ENCODE measurements at regions not wholly inside any gene's neighbourhood (a gene's known extent, or its start where the extent isn't known, plus 50 kb on each side); places are given as distances from the start of the nearest gene placed in this dataset.
A peak's percentile ranks its signal among the peaks of the same experiment; 100 is the strongest.

- peak in 6 of 9 donors; percentile 37 to 68 (median 54) for DNase-seq (ENCODE audit: low read depth in 6 of 9, low spot score in 9 of 9)
- no peaks in the 10 kb centered on the region for H3K4me1 ChIP-seq (ENCODE audit: control insufficient read depth in 2 of 2, insufficient read depth in 2 of 2, low read length in 2 of 2)
- WGBS: 4% methylated on average over 5 of the region's 5 CpGs
Observed at GRCh38 chr9:87324613-87325194, 173.0 kb upstream of the DAPK1 start.

GRCh38 chr9:87327575-87328125 is 170.0 kb upstream of the DAPK1 start:
- no peak overlapping the region for H3K27ac ChIP-seq (ENCODE audit: low read depth in 1 of 2, low read length in 1 of 2)
- no peaks in the 10 kb centered on the region for H3K36me3 ChIP-seq (ENCODE audit: control insufficient read depth in 2 of 2, insufficient read depth in 2 of 2, low read length in 1 of 2)
- whole genome bisulfite sequencing: 95% methylated on average over 3 of the region's 3 CpGs
- H3K4me1 ChIP-seq (ENCODE audit: control insufficient read depth in 2 of 2, insufficient read depth in 2 of 2, low read length in 2 of 2): no peaks in the 10 kb centered on the region
- H3K9me3 ChIP-seq (ENCODE audit: control insufficient read depth in 2 of 2, insufficient read depth in 1 of 2, low read length in 1 of 2): no peaks in the 10 kb centered on the region
- H3K4me3 ChIP-seq (ENCODE audit: low read length in 2 of 2): no peak overlapping the region
- peaks cover 0 to 2% of the 10 kb centered on the region in 2 donors for H3K27me3 ChIP-seq (ENCODE audit: control insufficient read depth in 2 of 2, insufficient read depth in 1 of 2, low read length in 1 of 2)
- no peak for DNase-seq (ENCODE audit: low read depth in 6 of 9, low spot score in 9 of 9)

More at GRCh38 chr9:87324613-87325194, 173.0 kb upstream of the DAPK1 start:
- no peaks in the 10 kb centered on the region for H3K9me3 ChIP-seq (ENCODE audit: control insufficient read depth in 2 of 2, insufficient read depth in 1 of 2, low read length in 1 of 2)
- H3K4me3 ChIP-seq (ENCODE audit: low read length in 2 of 2): no peak overlapping the region
- H3K27me3 ChIP-seq (ENCODE audit: control insufficient read depth in 2 of 2, insufficient read depth in 1 of 2, low read length in 1 of 2): peaks cover 0 to 2% of the 10 kb centered on the region in 2 donors
- no peaks in the 10 kb centered on the region for H3K36me3 ChIP-seq (ENCODE audit: control insufficient read depth in 2 of 2, insufficient read depth in 2 of 2, low read length in 1 of 2)
- H3K27ac ChIP-seq (ENCODE audit: low read depth in 1 of 2, low read length in 1 of 2): no peak overlapping the region

- H3K27me3 ChIP-seq (ENCODE audit: control insufficient read depth in 2 of 2, insufficient read depth in 1 of 2, low read length in 1 of 2): peaks cover 6 to 12% of the 10 kb centered on the region in 2 donors
- no peak for DNase-seq (ENCODE audit: low read depth in 6 of 9, low spot score in 9 of 9)
- no peak overlapping the region for H3K27ac ChIP-seq (ENCODE audit: low read depth in 1 of 2, low read length in 1 of 2)
- no peaks in the 10 kb centered on the region for H3K36me3 ChIP-seq (ENCODE audit: control insufficient read depth in 2 of 2, insufficient read depth in 2 of 2, low read length in 1 of 2)
- WGBS: 97% methylated on average over 6 of the region's 6 CpGs
- peaks cover 2 to 14% of the 10 kb centered on the region in 2 donors for H3K4me1 ChIP-seq (ENCODE audit: control insufficient read depth in 2 of 2, insufficient read depth in 2 of 2, low read length in 2 of 2)
- H3K4me3 ChIP-seq (ENCODE audit: low read length in 2 of 2): no peak overlapping the region
- no peaks in the 10 kb centered on the region for H3K9me3 ChIP-seq (ENCODE audit: control insufficient read depth in 2 of 2, insufficient read depth in 1 of 2, low read length in 1 of 2)
Observed at GRCh38 chr9:87333802-87334201, 163.9 kb upstream of the DAPK1 start.

- no peaks in the 10 kb centered on the region for H3K9me3 ChIP-seq (ENCODE audit: control insufficient read depth in 2 of 2, insufficient read depth in 1 of 2, low read length in 1 of 2)
- H3K27ac ChIP-seq (ENCODE audit: low read depth in 1 of 2, low read length in 1 of 2): no peak overlapping the region
- WGBS: 97% methylated on average over 3 of the region's 3 CpGs
- H3K4me3 ChIP-seq (ENCODE audit: low read length in 2 of 2): no peak overlapping the region
- H3K4me1 ChIP-seq (ENCODE audit: control insufficient read depth in 2 of 2, insufficient read depth in 2 of 2, low read length in 2 of 2): peaks cover 2 to 14% of the 10 kb centered on the region in 2 donors
- no peaks in the 10 kb centered on the region for H3K36me3 ChIP-seq (ENCODE audit: control insufficient read depth in 2 of 2, insufficient read depth in 2 of 2, low read length in 1 of 2)
- DNase-seq (ENCODE audit: low read depth in 6 of 9, low spot score in 9 of 9): no peak
- peaks cover 6 to 12% of the 10 kb centered on the region in 2 donors for H3K27me3 ChIP-seq (ENCODE audit: control insufficient read depth in 2 of 2, insufficient read depth in 1 of 2, low read length in 1 of 2)
Observed at GRCh38 chr9:87334366-87334765, 163.3 kb upstream of the DAPK1 start.

- Histone ChIP-seq H3K9me3 (ENCODE audit: control insufficient read depth in 2 of 2, insufficient read depth in 1 of 2, low read length in 1 of 2) (no peaks in the 10 kb centered on the region), H3K36me3 (ENCODE audit: control insufficient read depth in 2 of 2, insufficient read depth in 2 of 2, low read length in 1 of 2) (no peaks in the 10 kb centered on the region), H3K27me3 (ENCODE audit: control insufficient read depth in 2 of 2, insufficient read depth in 1 of 2, low read length in 1 of 2) (peaks cover 6 to 12% of the 10 kb centered on the region in 2 donors), H3K4me1 (ENCODE audit: control insufficient read depth in 2 of 2, insufficient read depth in 2 of 2, low read length in 2 of 2) (peaks cover 2 to 14% of the 10 kb centered on the region in 2 donors), H3K27ac (ENCODE audit: low read depth in 1 of 2, low read length in 1 of 2) (no peak overlapping the region), H3K4me3 (ENCODE audit: low read length in 2 of 2) (no peak overlapping the region)
- WGBS: 60% methylated on average over 1 of the region's 1 CpG
- peak in 4 of 9 donors; percentile 4 to 38 (median 17) for DNase-seq (ENCODE audit: low read depth in 6 of 9, low spot score in 9 of 9)
Observed at GRCh38 chr9:87336407-87336806, 161.3 kb upstream of the DAPK1 start.

GRCh38 chr9:87336914-87337333 is 160.7 kb upstream of the DAPK1 start:
- Histone ChIP-seq H3K27me3 (ENCODE audit: control insufficient read depth in 2 of 2, insufficient read depth in 1 of 2, low read length in 1 of 2) (peaks cover 6 to 12% of the 10 kb centered on the region in 2 donors), H3K27ac (ENCODE audit: low read depth in 1 of 2, low read length in 1 of 2) (no peak overlapping the region), H3K9me3 (ENCODE audit: control insufficient read depth in 2 of 2, insufficient read depth in 1 of 2, low read length in 1 of 2) (no peaks in the 10 kb centered on the region), H3K4me1 (ENCODE audit: control insufficient read depth in 2 of 2, insufficient read depth in 2 of 2, low read length in 2 of 2) (peaks cover 2 to 14% of the 10 kb centered on the region in 2 donors), H3K4me3 (ENCODE audit: low read length in 2 of 2) (peak overlapping the region; percentile 40 to 52), H3K36me3 (ENCODE audit: control insufficient read depth in 2 of 2, insufficient read depth in 2 of 2, low read length in 1 of 2) (no peaks in the 10 kb centered on the region)
- WGBS: 5% methylated on average over 12 of the region's 12 CpGs
- DNase-seq (ENCODE audit: low read depth in 6 of 9, low spot score in 9 of 9): peak in 8 of 9 donors; percentile 61 to 84 (median 70)

GRCh38 chr9:87337335-87338087 is 160.2 kb upstream of the DAPK1 start:
- peaks cover 2 to 14% of the 10 kb centered on the region in 2 donors for H3K4me1 ChIP-seq (ENCODE audit: control insufficient read depth in 2 of 2, insufficient read depth in 2 of 2, low read length in 2 of 2)
- no peaks in the 10 kb centered on the region for H3K9me3 ChIP-seq (ENCODE audit: control insufficient read depth in 2 of 2, insufficient read depth in 1 of 2, low read length in 1 of 2)
- no peak overlapping the region for H3K27ac ChIP-seq (ENCODE audit: low read depth in 1 of 2, low read length in 1 of 2)
- H3K4me3 ChIP-seq (ENCODE audit: low read length in 2 of 2): peak overlapping the region; percentile 40 to 52
- H3K36me3 ChIP-seq (ENCODE audit: control insufficient read depth in 2 of 2, insufficient read depth in 2 of 2, low read length in 1 of 2): no peaks in the 10 kb centered on the region
- 16% methylated on average over 14 of the region's 14 CpGs for WGBS
- peak in 6 of 9 donors; percentile 4 to 37 (median 25) for DNase-seq (ENCODE audit: low read depth in 6 of 9, low spot score in 9 of 9)
- H3K27me3 ChIP-seq (ENCODE audit: control insufficient read depth in 2 of 2, insufficient read depth in 1 of 2, low read length in 1 of 2): peaks cover 6 to 12% of the 10 kb centered on the region in 2 donors

GRCh38 chr9:87338088-87338989 is 159.3 kb upstream of the DAPK1 start:
- peak in 2 of 9 donors; percentile 9 to 22 for DNase-seq (ENCODE audit: low read depth in 6 of 9, low spot score in 9 of 9)
- Histone ChIP-seq H3K4me3 (ENCODE audit: low read length in 2 of 2) (no peak overlapping the region), H3K9me3 (ENCODE audit: control insufficient read depth in 2 of 2, insufficient read depth in 1 of 2, low read length in 1 of 2) (no peaks in the 10 kb centered on the region), H3K27ac (ENCODE audit: low read depth in 1 of 2, low read length in 1 of 2) (no peak overlapping the region), H3K36me3 (ENCODE audit: control insufficient read depth in 2 of 2, insufficient read depth in 2 of 2, low read length in 1 of 2) (no peaks in the 10 kb centered on the region), H3K27me3 (ENCODE audit: control insufficient read depth in 2 of 2, insufficient read depth in 1 of 2, low read length in 1 of 2) (peaks cover 6 to 15% of the 10 kb centered on the region in 2 donors), H3K4me1 (ENCODE audit: control insufficient read depth in 2 of 2, insufficient read depth in 2 of 2, low read length in 2 of 2) (peaks cover 2 to 14% of the 10 kb centered on the region in 2 donors)
- WGBS: 83% methylated on average over 13 of the region's 13 CpGs

Measured in thymus (tissue), 11 donors.